ENCODE measurements at regions not wholly inside any gene's neighbourhood (a gene's known extent, or its start where the extent isn't known, plus 50 kb on each side); places are given as distances from the start of the nearest gene placed in this dataset.

GRCh38 chr7:79598351-79598750 is 144.9 kb upstream of the MAGI2 start:
- TF ChIP-seq EZH2 (IDR thresholded peaks at IDR 0.05; ENCODE audit: low read length, unreplicated experiment): no peak
- no peak for TF ChIP-seq CTCF (conservative IDR thresholded peaks at IDR 0.05; ENCODE audit: low read depth, low read length)

Data from PC-3 (cell line).